ENCODE measurements at regions not wholly inside any gene's neighbourhood (a gene's known extent, or its start where the extent isn't known, plus 50 kb on each side); places are given as distances from the start of the nearest gene placed in this dataset.
A peak's percentile ranks its signal among the peaks of the same experiment; 100 is the strongest.

- peak; percentile 86 for TF ChIP-seq HNF1A (IDR thresholded peaks at IDR 0.05; ENCODE audit: low read depth)
- TF ChIP-seq HNF1A (CRISPR knock-in tag; IDR thresholded peaks at IDR 0.05; ENCODE audit: borderline replicate concordance), result peak; percentile 94
- no peak for TF ChIP-seq ZFP36L2 (CRISPR knock-in tag; IDR thresholded peaks at IDR 0.05)
- TF ChIP-seq SNAPC4 (CRISPR knock-in tag; IDR thresholded peaks at IDR 0.05), result peak; percentile 57; the same call in 1 of the 2 replicates
- peak; percentile 66; the same call in 1 of the 2 replicates for TF ChIP-seq ZSCAN21 (CRISPR knock-in tag; IDR thresholded peaks at IDR 0.05; ENCODE audit: borderline replicate concordance)
- peak; percentile 61; the same call in 1 of the 2 replicates for TF ChIP-seq ZNF160 (CRISPR knock-in tag; IDR thresholded peaks at IDR 0.05)
- peak; percentile 87; the same call in 1 of the 2 replicates for TF ChIP-seq MEIS1 (CRISPR knock-in tag; IDR thresholded peaks at IDR 0.05; ENCODE audit: borderline replicate concordance)
- 0 out of 2 replicates have a peak, but pooled peaks have one; percentile 9 for TF ChIP-seq RAD51 (IDR thresholded peaks at IDR 0.05; ENCODE audit: borderline replicate concordance)
- no peak for TF ChIP-seq ZNF597 (CRISPR knock-in tag; IDR thresholded peaks at IDR 0.05)
- TF ChIP-seq CSRNP2 (CRISPR knock-in tag; conservative IDR thresholded peaks at IDR 0.05; ENCODE audit: low read depth), result no peak
- peak; percentile 61; the same call in 1 of the 2 replicates for TF ChIP-seq ZNF746 (CRISPR knock-in tag; IDR thresholded peaks at IDR 0.05)
- TF ChIP-seq SP4 (CRISPR knock-in tag; IDR thresholded peaks at IDR 0.05), result no peak
- peak; percentile 94 for TF ChIP-seq TEAD3 (CRISPR knock-in tag; optimal IDR thresholded peaks at IDR 0.05; ENCODE audit: borderline replicate concordance)
- no peak for TF ChIP-seq ZNF879 (CRISPR knock-in tag; IDR thresholded peaks at IDR 0.05)
Observed at GRCh38 chr3:31377045-31377642, 155.6 kb upstream of the STT3B start (continued).

All from HepG2 (cell line).